ENCODE measurements at regions not wholly inside any gene's neighbourhood (a gene's known extent, or its start where the extent isn't known, plus 50 kb on each side); places are given as distances from the start of the nearest gene placed in this dataset.

- ATAC-seq (replicated peaks in 1 of 4) (no peak), DNase-seq (no peak)
- Histone ChIP-seq H3K4me3 (ENCODE audit: control insufficient read depth in 1 of 2, extremely low read depth in 1 of 2, low read length in 1 of 2) (no peak overlapping the region), H3K4me1 (ENCODE audit: control insufficient read depth in 1 of 2, extremely low read depth in 1 of 2, insufficient read depth in 2 of 2, low read length in 2 of 2) (no peaks in the 10 kb centered on the region), H3K36me3 (ENCODE audit: control insufficient read depth in 2 of 2, extremely low read depth in 1 of 2, insufficient read depth in 1 of 2, low read length in 1 of 2) (no peaks in the 10 kb centered on the region), H3K27ac (ENCODE audit: low read length) (no peak overlapping the region), H3K9me3 (no peaks in the 10 kb centered on the region), H3K27me3 (replicated peaks in 1 of 2; ENCODE audit: control insufficient read depth in 2 of 2, extremely low read depth in 1 of 2, insufficient read depth in 2 of 2, low read length in 1 of 2) (peaks cover 0 to 7% of the 10 kb centered on the region in 2 experiments)
- peaks cover 5 to 17% of the 10 kb centered on the region in 2 donors for H3K27me3 Mint-ChIP-seq
- no peaks in the 10 kb centered on the region for H3K9me3 Mint-ChIP-seq
- ChIA-PET POLR2A (no interaction called here), CTCF (no interaction called here)
- no peak overlapping the region for H3K27ac Mint-ChIP-seq
- no peaks in the 10 kb centered on the region for H3K36me3 Mint-ChIP-seq
- 78% methylated on average over 9 of the region's 32 CpGs for WGBS (ENCODE audit: insufficient coverage)
- no peaks in the 10 kb centered on the region for H3K4me1 Mint-ChIP-seq
- no peak overlapping the region for H3K4me3 Mint-ChIP-seq
Measured at GRCh38 chr13:27014406-27015359, 156.9 kb downstream of the USP12 start.

- Histone ChIP-seq H3K27ac (ENCODE audit: low read length) (no peak overlapping the region), H3K4me3 (ENCODE audit: control insufficient read depth in 1 of 2, extremely low read depth in 1 of 2, low read length in 1 of 2) (no peak overlapping the region), H3K9me3 (no peaks in the 10 kb centered on the region), H3K36me3 (ENCODE audit: control insufficient read depth in 2 of 2, extremely low read depth in 1 of 2, insufficient read depth in 1 of 2, low read length in 1 of 2) (no peaks in the 10 kb centered on the region), H3K4me1 (ENCODE audit: control insufficient read depth in 1 of 2, extremely low read depth in 1 of 2, insufficient read depth in 2 of 2, low read length in 2 of 2) (no peaks in the 10 kb centered on the region), H3K27me3 (replicated peaks in 1 of 2; ENCODE audit: control insufficient read depth in 2 of 2, extremely low read depth in 1 of 2, insufficient read depth in 2 of 2, low read length in 1 of 2) (peaks cover 0 to 11% of the 10 kb centered on the region in 2 experiments)
- H3K9me3 Mint-ChIP-seq, result no peaks in the 10 kb centered on the region
- no CpG with 5 or more reads among the region's 7 CpGs for WGBS (ENCODE audit: insufficient coverage)
- no peak overlapping the region for H3K4me3 Mint-ChIP-seq
- CTCF ChIA-PET, result no interaction called here
- ATAC-seq (replicated peaks in 1 of 4) (no peak), DNase-seq (no peak)
- no peaks in the 10 kb centered on the region for H3K4me1 Mint-ChIP-seq
- H3K27ac Mint-ChIP-seq, result no peak overlapping the region
- POLR2A ChIA-PET, result no interaction called here
- no peaks in the 10 kb centered on the region for H3K36me3 Mint-ChIP-seq
- peaks cover 10 to 12% of the 10 kb centered on the region in 2 donors for H3K27me3 Mint-ChIP-seq
Measured at GRCh38 chr13:27012482-27013197, 159.0 kb downstream of the USP12 start.

GRCh38 chr13:27011661-27012060 lies 159.9 kb downstream of the USP12 start:
- H3K4me3 Mint-ChIP-seq, result no peak overlapping the region
- H3K27me3 ChIP-seq (replicated peaks in 1 of 2; ENCODE audit: control insufficient read depth in 2 of 2, extremely low read depth in 1 of 2, insufficient read depth in 2 of 2, low read length in 1 of 2), result peaks cover 0 to 18% of the 10 kb centered on the region in 2 experiments
- no peaks in the 10 kb centered on the region for H3K36me3 ChIP-seq (ENCODE audit: control insufficient read depth in 2 of 2, extremely low read depth in 1 of 2, insufficient read depth in 1 of 2, low read length in 1 of 2)
- DNase-seq (no peak), ATAC-seq (replicated peaks in 1 of 4) (no peak)
- POLR2A ChIA-PET, result no interaction called here
- no peaks in the 10 kb centered on the region for H3K4me1 Mint-ChIP-seq
- H3K4me1 ChIP-seq (ENCODE audit: control insufficient read depth in 1 of 2, extremely low read depth in 1 of 2, insufficient read depth in 2 of 2, low read length in 2 of 2), result peaks cover 0 to 2% of the 10 kb centered on the region in 2 experiments
- no peaks in the 10 kb centered on the region for H3K36me3 Mint-ChIP-seq
- no peaks in the 10 kb centered on the region for H3K9me3 Mint-ChIP-seq
- peaks cover 19 to 21% of the 10 kb centered on the region in 2 donors for H3K27me3 Mint-ChIP-seq
- CTCF ChIA-PET, result no interaction called here
- H3K27ac Mint-ChIP-seq, result no peak overlapping the region
- H3K9me3 ChIP-seq, result no peaks in the 10 kb centered on the region
- 84% methylated on average over 4 of the region's 5 CpGs for WGBS (ENCODE audit: insufficient coverage)
- no peak overlapping the region for H3K27ac ChIP-seq (ENCODE audit: low read length)
- no peak overlapping the region for H3K4me3 ChIP-seq (ENCODE audit: control insufficient read depth in 1 of 2, extremely low read depth in 1 of 2, low read length in 1 of 2)

GRCh38 chr13:27008733-27009132 lies 162.9 kb downstream of the USP12 start:
- H3K27me3 ChIP-seq (replicated peaks in 1 of 2; ENCODE audit: control insufficient read depth in 2 of 2, extremely low read depth in 1 of 2, insufficient read depth in 2 of 2, low read length in 1 of 2), result peaks cover 0 to 36% of the 10 kb centered on the region in 2 experiments
- no peak overlapping the region for H3K4me3 ChIP-seq (ENCODE audit: control insufficient read depth in 1 of 2, extremely low read depth in 1 of 2, low read length in 1 of 2)
- Mint-ChIP-seq H3K27me3 (peaks cover 27 to 34% of the 10 kb centered on the region in 2 donors), H3K4me3 (no peak overlapping the region), H3K36me3 (no peaks in the 10 kb centered on the region), H3K4me1 (peaks cover 0 to 7% (median 2%) of the 10 kb centered on the region in 3 donors), H3K27ac (no peak overlapping the region), H3K9me3 (no peaks in the 10 kb centered on the region)
- H3K36me3 ChIP-seq (ENCODE audit: control insufficient read depth in 2 of 2, extremely low read depth in 1 of 2, insufficient read depth in 1 of 2, low read length in 1 of 2), result no peaks in the 10 kb centered on the region
- H3K9me3 ChIP-seq, result no peaks in the 10 kb centered on the region
- H3K27ac ChIP-seq (ENCODE audit: low read length), result no peak overlapping the region
- WGBS (ENCODE audit: insufficient coverage), result no CpG with 5 or more reads among the region's 3 CpGs
- CTCF ChIA-PET, result interaction anchor here (0.5 to 1.6 kb wide), 3 partner anchors 24 to 352 kb away, joined by 6 to 9 read pairs (median 6); no protein-coding TSS in a partner anchor
- POLR2A ChIA-PET, result no interaction called here
- no peak for DNase-seq
- peaks cover 0 to 5% of the 10 kb centered on the region in 2 experiments for H3K4me1 ChIP-seq (ENCODE audit: control insufficient read depth in 1 of 2, extremely low read depth in 1 of 2, insufficient read depth in 2 of 2, low read length in 2 of 2)
- ATAC-seq (replicated peaks in 1 of 4), result no peak

GRCh38 chr13:27007166-27007565 lies 164.4 kb downstream of the USP12 start:
- H3K9me3 Mint-ChIP-seq, result no peaks in the 10 kb centered on the region
- peaks cover 0 to 7% (median 2%) of the 10 kb centered on the region in 3 donors for H3K4me1 Mint-ChIP-seq
- Histone ChIP-seq H3K4me3 (ENCODE audit: control insufficient read depth in 1 of 2, extremely low read depth in 1 of 2, low read length in 1 of 2) (no peak overlapping the region), H3K27me3 (replicated peaks in 1 of 2; ENCODE audit: control insufficient read depth in 2 of 2, extremely low read depth in 1 of 2, insufficient read depth in 2 of 2, low read length in 1 of 2) (peaks cover 0 to 38% of the 10 kb centered on the region in 2 experiments), H3K4me1 (ENCODE audit: control insufficient read depth in 1 of 2, extremely low read depth in 1 of 2, insufficient read depth in 2 of 2, low read length in 2 of 2) (peaks cover 0 to 5% of the 10 kb centered on the region in 2 experiments), H3K9me3 (no peaks in the 10 kb centered on the region), H3K36me3 (ENCODE audit: control insufficient read depth in 2 of 2, extremely low read depth in 1 of 2, insufficient read depth in 1 of 2, low read length in 1 of 2) (no peaks in the 10 kb centered on the region), H3K27ac (ENCODE audit: low read length) (no peak overlapping the region)
- no peaks in the 10 kb centered on the region for H3K36me3 Mint-ChIP-seq
- CTCF ChIA-PET, result no interaction called here
- H3K4me3 Mint-ChIP-seq, result no peak overlapping the region
- H3K27ac Mint-ChIP-seq, result no peak overlapping the region
- 73% methylated on average over 8 of the region's 12 CpGs for WGBS (ENCODE audit: insufficient coverage)
- POLR2A ChIA-PET, result interaction anchor here in 1 of 2 donors (0.7 kb wide), 1 partner anchor 186 kb away, joined by 3 read pairs; no protein-coding TSS in a partner anchor
- ATAC-seq (replicated peaks in 1 of 4) (no peak), DNase-seq (no peak)
- peaks cover 39 to 42% of the 10 kb centered on the region in 2 donors for H3K27me3 Mint-ChIP-seq

- H3K4me3 Mint-ChIP-seq, result no peak overlapping the region
- no peaks in the 10 kb centered on the region for H3K9me3 Mint-ChIP-seq
- no peaks in the 10 kb centered on the region for H3K9me3 ChIP-seq
- ChIA-PET POLR2A (interaction anchor here in 1 of 2 donors (0.6 to 0.7 kb wide), 2 partner anchors 20 to 187 kb away, joined by 3 to 5 read pairs; no protein-coding TSS in a partner anchor), CTCF (no interaction called here)
- DNase-seq (no peak), ATAC-seq (replicated peaks in 1 of 4) (no peak)
- H3K27ac Mint-ChIP-seq, result no peak overlapping the region
- peaks cover 0 to 7% (median 2%) of the 10 kb centered on the region in 3 donors for H3K4me1 Mint-ChIP-seq
- H3K4me1 ChIP-seq (ENCODE audit: control insufficient read depth in 1 of 2, extremely low read depth in 1 of 2, insufficient read depth in 2 of 2, low read length in 2 of 2), result peaks cover 0 to 5% of the 10 kb centered on the region in 2 experiments
- H3K4me3 ChIP-seq (ENCODE audit: control insufficient read depth in 1 of 2, extremely low read depth in 1 of 2, low read length in 1 of 2), result no peak overlapping the region
- no peaks in the 10 kb centered on the region for H3K36me3 Mint-ChIP-seq
- H3K27me3 Mint-ChIP-seq, result peaks cover 42 to 43% of the 10 kb centered on the region in 2 donors
- peaks cover 0 to 37% of the 10 kb centered on the region in 2 experiments for H3K27me3 ChIP-seq (replicated peaks in 1 of 2; ENCODE audit: control insufficient read depth in 2 of 2, extremely low read depth in 1 of 2, insufficient read depth in 2 of 2, low read length in 1 of 2)
- H3K27ac ChIP-seq (ENCODE audit: low read length), result no peak overlapping the region
- no peaks in the 10 kb centered on the region for H3K36me3 ChIP-seq (ENCODE audit: control insufficient read depth in 2 of 2, extremely low read depth in 1 of 2, insufficient read depth in 1 of 2, low read length in 1 of 2)
- 7% methylated on average over 25 of the region's 29 CpGs for WGBS (ENCODE audit: insufficient coverage)
Measured at GRCh38 chr13:27006519-27007161, 165.0 kb downstream of the USP12 start.
